ENCODE measurements at regions not wholly inside any gene's neighbourhood (a gene's known extent, or its start where the extent isn't known, plus 50 kb on each side); places are given as distances from the start of the nearest gene placed in this dataset.

DNA sequence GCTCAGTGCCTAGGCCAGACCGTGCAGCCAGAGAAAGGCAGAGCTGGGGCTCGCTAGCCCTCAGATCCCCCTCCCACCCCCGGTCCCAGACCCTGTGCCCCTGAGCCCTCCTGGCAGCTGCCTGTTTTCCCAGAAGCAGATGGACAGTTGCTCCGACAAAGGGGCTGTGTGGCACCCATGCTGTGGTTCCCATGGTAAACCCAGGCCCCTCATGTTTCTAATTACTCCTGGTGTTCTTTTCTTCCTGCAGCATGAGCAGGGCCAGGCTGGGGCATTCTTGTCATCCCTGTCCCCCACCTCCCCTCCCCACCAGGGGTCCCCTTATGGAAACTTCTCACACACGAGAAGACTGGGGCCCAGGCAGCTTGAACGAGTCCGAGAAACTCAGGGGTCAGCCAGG, 269.6 kb downstream of the HAUS1 start:
- H4K20me1 ChIP-seq (replicated peaks; ENCODE audit: control insufficient read depth, extremely low read depth, insufficient read depth, low read length), result no peaks in the 10 kb centered on the region
- no TSS peak for BruUV-seq (replicated peaks)
- dilution Hi-C loops (cut with MboI; ENCODE audit: extremely low pct_ligation_motif_present, low sequenced_read_pairs), result no loop called here
- H3K9ac ChIP-seq (replicated peaks; ENCODE audit: extremely low read depth, insufficient read depth, low read length), result no peak overlapping the region
- no peaks in the 10 kb centered on the region for H3K36me3 ChIP-seq (ENCODE audit: control insufficient read depth in 2 of 2, extremely low read depth in 1 of 2, insufficient read depth in 2 of 2, low read length in 2 of 2)
- no peak overlapping the region for H3K4me3 ChIP-seq (replicated peaks in 1 of 3; ENCODE audit: insufficient read depth in 1 of 3, low read depth in 1 of 3, low read length in 3 of 3)
- H3K79me2 ChIP-seq (ENCODE audit: control insufficient read depth, insufficient read depth, low read length), result no peaks in the 10 kb centered on the region
- FAIRE-seq (no peak), DNase-seq (ENCODE audit: low read depth, low spot score) (no peak)
- H3K27ac ChIP-seq (ENCODE audit: insufficient read depth, low read depth, low read length), result no peak overlapping the region
- H3K9me3 ChIP-seq (replicated peaks; ENCODE audit: control insufficient read depth, insufficient read depth, low read length), result no peaks in the 10 kb centered on the region
- no peak overlapping the region for H2AFZ ChIP-seq (ENCODE audit: low read depth, low read length)
- intact Hi-C loops (cut with micrococcal nuclease), result no loop called here
- ChIA-PET POLR2A (no interaction called here), CTCF (no interaction called here)
- no peaks in the 10 kb centered on the region for H3K4me1 ChIP-seq (ENCODE audit: control insufficient read depth, extremely low read depth, insufficient read depth, low read length)
- H3K27me3 ChIP-seq (ENCODE audit: control insufficient read depth in 2 of 2, insufficient read depth in 2 of 2, low read length in 2 of 2), result no peaks in the 10 kb centered on the region
- no peak for TF ChIP-seq GATA2 (IDR thresholded peaks at IDR 0.05; ENCODE audit: insufficient read depth, insufficient read length, low read depth, low read length)
- no peak for TF ChIP-seq FOS (IDR thresholded peaks at IDR 0.05; ENCODE audit: borderline replicate concordance, insufficient read depth, low read length)
- no peak for TF ChIP-seq POLR2A (IDR thresholded peaks at IDR 0.05; ENCODE audit: low read depth, low read length)
- TF ChIP-seq JUN (IDR thresholded peaks at IDR 0.05; ENCODE audit: borderline replicate concordance, insufficient read depth, insufficient read length, low read depth), result no peak
- TF ChIP-seq MYC (IDR thresholded peaks at IDR 0.05; ENCODE audit: low read depth, low read length), result no peak
- TF ChIP-seq, protein P1, sequence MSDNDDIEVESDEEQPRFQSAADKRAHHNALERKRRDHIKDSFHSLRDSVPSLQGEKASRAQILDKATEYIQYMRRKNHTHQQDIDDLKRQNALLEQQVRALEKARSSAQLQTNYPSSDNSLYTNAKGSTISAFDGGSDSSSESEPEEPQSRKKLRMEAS (IDR thresholded peaks at IDR 0.05; ENCODE audit: insufficient read depth, insufficient read length), result no peak
- TF ChIP-seq, protein P2, sequence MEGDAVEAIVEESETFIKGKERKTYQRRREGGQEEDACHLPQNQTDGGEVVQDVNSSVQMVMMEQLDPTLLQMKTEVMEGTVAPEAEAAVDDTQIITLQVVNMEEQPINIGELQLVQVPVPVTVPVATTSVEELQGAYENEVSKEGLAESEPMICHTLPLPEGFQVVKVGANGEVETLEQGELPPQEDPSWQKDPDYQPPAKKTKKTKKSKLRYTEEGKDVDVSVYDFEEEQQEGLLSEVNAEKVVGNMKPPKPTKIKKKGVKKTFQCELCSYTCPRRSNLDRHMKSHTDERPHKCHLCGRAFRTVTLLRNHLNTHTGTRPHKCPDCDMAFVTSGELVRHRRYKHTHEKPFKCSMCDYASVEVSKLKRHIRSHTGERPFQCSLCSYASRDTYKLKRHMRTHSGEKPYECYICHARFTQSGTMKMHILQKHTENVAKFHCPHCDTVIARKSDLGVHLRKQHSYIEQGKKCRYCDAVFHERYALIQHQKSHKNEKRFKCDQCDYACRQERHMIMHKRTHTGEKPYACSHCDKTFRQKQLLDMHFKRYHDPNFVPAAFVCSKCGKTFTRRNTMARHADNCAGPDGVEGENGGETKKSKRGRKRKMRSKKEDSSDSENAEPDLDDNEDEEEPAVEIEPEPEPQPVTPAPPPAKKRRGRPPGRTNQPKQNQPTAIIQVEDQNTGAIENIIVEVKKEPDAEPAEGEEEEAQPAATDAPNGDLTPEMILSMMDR (IDR thresholded peaks at IDR 0.05; ENCODE audit: extremely low read depth in 1 of 2, insufficient read depth in 1 of 2, low read depth in 1 of 2, low read length in 2 of 2), result no peak
- no peak for TF ChIP-seq POLR2AphosphoS5 (IDR thresholded peaks at IDR 0.05; ENCODE audit: insufficient read depth, low read depth, low read length)
- TF ChIP-seq EZH2 (IDR thresholded peaks at IDR 0.05; ENCODE audit: borderline replicate concordance, low read depth, low read length, severe bottlenecking), result no peak
- no peaks in the 10 kb centered on the region for H3K9me1 ChIP-seq (replicated peaks; ENCODE audit: control insufficient read depth, extremely low read depth, insufficient read depth, low read length)
- H3K4me2 ChIP-seq (ENCODE audit: insufficient read depth, low read length), result no peak overlapping the region
